ENCODE measurements at regions not wholly inside any gene's neighbourhood (a gene's known extent, or its start where the extent isn't known, plus 50 kb on each side); places are given as distances from the start of the nearest gene placed in this dataset.

GRCh38 chr4:123530357-123530756 lies 133.8 kb downstream of the SPRY1 start:
- TF ChIP-seq POLR2A (IDR thresholded peaks at IDR 0.05; ENCODE audit: low read depth, low read length) (no peak), POLR2AphosphoS5 (IDR thresholded peaks at IDR 0.05; ENCODE audit: low read depth, low read length) (no peak), TAF1 (IDR thresholded peaks at IDR 0.05; ENCODE audit: borderline replicate concordance, low read depth, low read length) (no peak)

Data from GM12892 (cell line).